Mucosa of gallbladder (tissue), 1 donor: ENCODE measurements at regions not wholly inside any gene's neighbourhood (a gene's known extent, or its start where the extent isn't known, plus 50 kb on each side); places are given as distances from the start of the nearest gene placed in this dataset.

Source experiments
- DNase-seq: peaks from one replicate; pipeline ENCODE4 v3.0.0-alpha.2; 2020; ENCODE audit warnings: low spot score
- donor health status: DM: no; HTN: no; CAD: no.

DNA sequence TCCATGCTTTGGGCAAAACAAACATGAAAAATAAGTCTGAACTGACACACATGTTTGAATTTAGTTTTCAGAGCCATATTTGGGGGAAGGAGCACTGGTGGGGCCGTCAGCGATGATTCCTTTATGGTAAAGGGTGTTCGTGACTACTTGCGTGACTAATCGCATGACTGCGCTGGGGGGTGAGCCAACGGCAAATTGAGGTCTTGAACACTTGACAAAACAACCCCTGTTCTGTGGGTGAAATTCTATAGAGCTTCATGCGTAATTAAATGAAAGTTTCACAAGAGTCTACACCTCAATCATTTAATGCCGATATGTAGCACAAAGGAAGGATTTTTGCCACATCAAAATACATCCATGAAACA, 127.5 kb upstream of the CYP1B1 start:
- DNase-seq: no peak

DNA sequence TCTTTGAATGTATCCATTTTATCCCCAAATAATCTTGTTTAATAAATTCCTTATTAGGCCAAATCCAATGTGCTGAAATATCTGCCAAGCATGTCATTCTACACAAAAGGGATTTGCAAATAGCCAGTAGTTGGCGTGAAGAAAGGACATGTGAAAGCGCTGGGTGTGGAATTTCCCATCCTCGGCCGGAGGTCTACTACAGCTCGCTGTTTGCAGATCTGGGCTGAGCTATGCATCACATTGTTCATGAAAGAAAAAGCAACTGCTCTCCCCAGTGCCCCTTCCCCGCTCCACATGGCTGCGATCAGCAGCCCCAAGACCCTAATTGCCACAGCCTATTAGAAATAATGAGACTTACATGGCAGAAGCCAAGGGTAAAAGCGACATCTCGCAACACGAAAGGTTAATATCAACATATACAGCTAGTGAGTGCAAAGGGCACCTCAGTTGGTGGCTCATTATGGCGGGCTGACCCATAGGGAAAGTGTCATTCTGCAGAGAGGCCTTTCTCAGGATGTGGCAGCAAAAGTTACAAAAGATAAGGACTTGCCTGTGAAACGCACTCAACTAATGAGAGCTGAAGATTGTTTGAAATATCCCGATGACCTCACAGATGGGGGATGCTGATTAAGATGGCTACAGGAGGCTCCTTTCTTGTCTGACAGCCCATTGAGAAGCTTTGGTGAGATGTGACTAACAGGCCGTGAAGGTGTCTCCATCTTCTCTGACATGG, 126.9 kb upstream of the CYP1B1 start:
- DNase-seq: no peak

DNA sequence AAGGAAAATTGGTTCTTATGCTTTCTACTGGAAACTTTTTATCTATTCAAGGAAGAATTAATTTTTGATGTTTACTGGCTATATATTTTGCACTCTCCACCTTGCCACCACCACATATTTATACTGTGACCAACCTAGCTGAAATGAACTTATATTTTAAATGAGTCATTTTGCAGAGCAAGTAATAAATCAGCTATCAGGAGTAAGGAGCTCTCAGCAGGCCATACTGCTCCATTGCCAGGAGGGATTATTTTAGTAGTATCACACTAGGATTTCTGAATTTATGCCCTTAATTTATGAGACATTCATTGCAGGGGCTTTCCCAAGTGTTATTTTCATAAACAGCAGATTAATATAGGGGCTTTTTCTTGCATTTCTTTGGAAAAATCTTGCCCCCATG, 125.8 kb upstream of the CYP1B1 start:
- DNase-seq: no peak

DNA sequence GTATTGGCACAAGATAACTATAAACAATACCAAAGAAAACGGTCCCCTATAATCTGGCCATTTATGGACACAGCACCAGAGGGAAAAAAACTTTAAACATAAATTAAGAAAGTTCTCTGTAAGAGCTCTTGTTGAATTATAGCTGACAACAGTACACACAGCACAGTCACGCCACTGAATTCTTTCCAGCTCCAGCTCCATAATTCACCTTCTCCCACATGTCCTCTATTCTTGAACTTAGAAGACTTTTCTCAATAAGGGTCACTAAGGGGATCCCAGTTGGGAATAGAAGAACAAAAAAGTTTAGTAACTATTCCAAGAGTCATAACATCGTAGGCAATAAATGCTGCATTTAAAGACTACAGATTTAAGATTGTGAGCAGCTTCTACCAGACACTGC, 124.6 kb upstream of the CYP1B1 start:
- DNase-seq: no peak

DNA sequence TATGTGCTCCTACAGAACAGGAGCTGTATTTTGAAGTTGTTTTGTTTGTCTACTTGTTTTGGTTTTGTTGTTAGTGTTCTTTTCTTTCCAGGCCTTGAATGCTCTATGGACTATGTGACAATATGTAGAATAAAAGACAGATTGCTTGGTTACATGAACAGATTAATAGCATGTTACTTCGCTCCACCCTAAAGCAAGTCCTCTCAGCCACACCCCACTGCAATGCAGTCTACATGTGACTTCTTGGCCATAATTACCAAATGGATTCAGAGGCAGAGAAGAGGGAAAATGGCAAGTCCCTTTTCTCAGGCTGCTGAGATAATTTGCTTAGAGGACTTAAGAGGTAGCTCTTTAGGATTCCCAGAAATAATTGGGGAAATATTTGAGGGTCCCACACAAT, 123.2 kb upstream of the CYP1B1 start:
- no peak for DNase-seq

DNA sequence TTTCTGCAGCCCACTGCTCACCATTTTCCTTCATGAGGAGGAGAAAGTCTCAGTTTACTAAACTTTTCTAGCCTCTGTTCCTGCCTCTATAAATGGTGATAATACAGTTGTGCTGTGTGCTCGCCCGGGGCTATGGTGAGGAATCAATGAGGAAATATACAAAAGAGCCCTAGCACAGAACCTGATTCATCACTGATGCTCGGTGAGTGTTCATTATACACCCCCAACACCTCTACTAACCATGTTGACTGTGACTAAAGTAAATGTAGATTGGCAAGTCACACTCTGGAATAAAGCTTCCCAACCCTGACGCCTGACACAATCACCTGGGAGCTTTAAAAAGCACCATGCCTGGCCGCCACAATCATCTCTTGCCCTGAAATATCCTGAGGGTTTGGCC, 118.8 kb upstream of the CYP1B1 start:
- no peak for DNase-seq

DNA sequence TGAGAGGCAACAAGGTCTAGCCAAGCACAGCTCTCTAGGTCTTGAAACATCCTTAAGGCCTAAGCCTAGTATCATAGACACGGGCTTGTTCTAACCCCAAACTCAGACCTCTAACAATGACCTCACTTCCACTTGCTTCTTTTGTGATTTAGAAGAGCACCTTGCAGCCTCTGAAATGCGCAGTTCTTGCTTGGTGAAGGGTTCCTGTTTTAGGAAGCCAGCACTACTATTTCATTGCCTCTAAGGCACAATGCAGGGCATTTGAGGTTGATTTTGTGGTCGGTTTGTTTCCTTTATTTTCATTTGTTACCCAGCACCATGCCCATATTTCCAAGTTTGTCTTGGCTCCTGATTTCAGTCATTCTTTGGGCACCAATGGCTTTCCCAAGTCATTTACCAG, 117.0 kb upstream of the CYP1B1 start:
- no peak for DNase-seq

DNA sequence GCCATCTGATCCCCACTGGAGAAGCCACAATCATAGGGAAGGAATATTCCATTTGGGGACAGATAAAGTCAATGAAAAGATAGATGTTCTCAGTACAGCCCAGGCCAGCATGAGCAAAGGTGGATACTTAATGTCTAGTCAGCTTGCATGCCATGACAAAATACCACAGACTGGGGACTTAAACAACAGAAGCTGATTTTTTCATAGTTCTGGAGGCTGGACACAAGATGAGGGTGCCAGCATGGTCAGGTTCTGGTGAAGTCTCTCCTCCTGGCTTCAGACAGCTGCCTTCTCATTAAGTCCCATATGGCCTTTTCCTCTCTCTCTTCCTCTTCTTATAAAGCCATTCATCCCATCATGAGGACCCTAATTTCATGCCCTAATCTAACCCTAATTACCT, 116.1 kb upstream of the CYP1B1 start:
- no peak for DNase-seq

DNA sequence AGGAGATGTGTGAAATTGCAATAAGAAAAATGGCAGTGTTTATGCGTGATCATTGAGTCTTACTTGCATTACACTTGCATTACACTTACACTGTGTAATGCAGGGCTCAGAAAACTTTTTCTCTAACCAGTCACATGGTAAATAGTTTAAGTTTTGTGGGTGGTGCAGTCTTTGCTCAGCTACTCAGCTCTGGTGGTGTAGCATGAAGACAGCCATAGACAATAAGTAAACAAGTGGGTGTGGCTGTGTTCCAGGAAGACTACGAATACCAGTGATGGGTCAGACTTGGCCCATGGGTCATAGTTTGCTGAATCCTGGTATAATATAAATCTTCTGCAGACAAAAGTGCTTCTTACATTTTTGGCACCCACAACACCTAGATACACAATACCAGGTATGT, 115.6 kb upstream of the CYP1B1 start:
- no peak for DNase-seq

DNA sequence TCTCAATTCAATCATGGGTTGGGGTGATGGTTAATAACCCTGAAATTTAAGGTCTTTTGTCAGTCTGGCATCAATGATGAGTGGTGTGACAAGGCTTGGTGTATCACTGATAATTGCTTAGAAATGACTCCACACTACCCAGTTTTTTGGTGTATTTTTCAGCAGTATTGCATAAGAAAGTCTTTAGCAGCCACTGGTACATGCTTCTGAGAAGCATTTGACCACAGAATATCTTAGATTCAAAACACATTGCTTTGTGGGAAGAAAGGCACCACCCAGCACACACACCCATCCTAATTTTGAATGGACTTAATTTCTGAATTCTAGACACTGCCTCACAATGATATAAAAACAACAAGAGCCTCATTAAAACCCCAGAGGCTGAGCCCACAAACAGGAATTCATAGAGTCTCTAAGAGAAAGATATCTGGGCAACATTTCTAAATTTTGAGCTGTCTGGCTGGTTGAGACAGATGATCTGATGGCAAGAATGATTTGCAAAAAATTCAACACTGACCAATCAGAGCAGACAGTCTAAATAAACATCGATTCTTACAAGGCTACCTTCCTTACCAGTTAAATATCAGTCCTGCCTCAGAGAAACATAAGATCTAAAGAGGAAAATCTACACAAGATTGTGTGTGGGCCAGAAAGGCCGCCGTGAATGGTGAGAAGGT, 114.7 kb upstream of the CYP1B1 start:
- DNase-seq: no peak

DNA sequence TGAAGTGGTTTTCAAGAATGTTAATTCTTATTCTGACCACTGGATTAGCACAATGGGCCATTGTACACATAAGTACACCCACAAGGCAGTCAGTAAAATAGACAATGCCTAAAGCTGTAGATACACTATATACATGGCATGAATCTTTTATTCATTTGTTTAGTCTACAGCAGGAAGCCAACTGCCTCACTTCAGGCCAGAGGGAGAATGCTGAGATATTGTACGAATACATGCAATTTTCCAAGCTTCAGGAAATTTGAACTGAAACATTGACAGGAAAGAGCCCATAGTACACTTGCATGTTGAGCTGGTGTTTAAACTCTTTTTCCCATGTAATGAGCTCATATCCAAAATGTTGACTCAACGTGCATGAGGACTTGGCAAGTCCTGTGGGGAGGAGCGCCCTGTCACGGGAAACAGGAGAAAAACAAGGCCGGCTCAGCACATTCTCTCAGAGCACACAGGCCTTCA, 111.6 kb upstream of the CYP1B1 start:
- peak; percentile 71 for DNase-seq

DNA sequence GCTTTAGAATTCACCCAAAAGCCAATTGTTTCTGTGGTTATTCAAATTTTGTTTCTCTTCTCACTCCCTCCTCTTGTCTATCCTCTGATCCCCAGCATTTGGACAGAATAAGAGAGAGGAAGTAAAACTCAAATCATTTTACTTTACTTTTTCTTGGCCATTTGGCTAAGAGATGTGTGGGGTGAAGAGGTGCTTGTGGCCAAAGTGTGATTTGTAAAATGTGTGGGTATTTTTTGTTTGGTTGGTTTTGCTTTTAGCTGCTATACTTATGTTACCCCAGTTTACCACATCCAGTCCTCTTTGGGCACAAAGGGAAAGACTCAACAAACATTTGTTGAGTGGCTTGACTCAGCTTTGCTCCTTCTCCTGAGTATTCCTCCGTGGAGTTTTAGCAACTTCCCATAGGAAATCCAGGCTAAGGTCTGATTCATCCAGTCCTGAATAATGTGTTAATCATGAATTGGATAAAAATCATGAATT, 109.1 kb upstream of the CYP1B1 start:
- no peak for DNase-seq

DNA sequence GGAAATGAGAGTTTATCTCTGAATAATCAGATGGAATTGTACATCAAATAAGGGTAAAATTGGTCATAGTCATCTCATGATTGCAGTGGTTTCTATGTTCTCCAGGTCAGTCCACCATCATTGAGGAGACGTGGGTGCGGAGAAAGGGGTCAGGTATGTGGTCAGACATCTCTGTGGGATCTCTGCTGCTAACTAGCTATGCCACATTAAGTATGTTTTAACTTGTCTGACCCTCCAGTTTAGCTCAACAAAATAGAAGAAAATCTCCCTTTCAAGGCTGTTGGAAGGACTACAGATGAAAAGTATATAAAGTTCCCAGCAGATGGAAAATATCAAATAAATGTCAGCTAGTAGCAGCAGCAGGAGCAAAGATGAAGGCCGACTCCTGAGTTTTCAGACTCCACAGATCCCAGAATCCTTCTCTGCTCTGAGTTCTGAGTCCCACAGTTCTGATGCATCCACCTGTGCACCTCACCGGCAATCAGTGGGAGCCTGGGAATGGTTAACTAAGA, 106.6 kb upstream of the CYP1B1 start:
- no peak for DNase-seq

DNA sequence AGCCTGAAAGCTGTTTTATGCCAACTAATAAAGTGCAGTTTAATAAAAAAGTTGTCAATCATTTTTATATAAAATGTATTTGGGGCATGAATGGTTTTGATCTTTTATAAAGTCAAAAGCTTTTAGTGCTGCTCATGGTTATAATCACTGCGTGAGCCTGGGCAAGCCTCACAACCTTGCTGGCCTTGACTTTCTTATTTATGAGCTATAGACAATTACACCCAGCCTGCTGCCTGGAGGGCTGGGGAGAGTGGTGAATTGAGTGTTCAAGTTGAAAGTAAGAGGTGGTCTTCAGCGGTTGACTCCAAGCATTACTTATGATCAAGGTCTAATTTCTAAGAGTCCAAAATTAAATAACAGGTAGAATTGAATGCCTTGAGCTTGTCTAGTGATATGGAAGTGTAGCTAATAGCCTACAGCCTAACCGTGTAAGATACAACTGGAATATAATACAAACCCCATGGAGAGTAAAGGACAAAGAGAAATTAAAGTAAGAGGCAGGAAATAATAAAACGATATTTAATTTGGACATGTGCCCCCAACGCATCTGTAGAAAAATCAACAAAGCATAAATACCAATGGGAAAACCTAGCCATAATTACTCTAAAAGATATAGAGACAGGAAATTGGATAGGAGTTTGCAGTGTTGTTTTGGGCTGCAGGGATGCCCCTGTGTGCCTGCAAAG, 106.0 kb upstream of the CYP1B1 start:
- DNase-seq: no peak

DNA sequence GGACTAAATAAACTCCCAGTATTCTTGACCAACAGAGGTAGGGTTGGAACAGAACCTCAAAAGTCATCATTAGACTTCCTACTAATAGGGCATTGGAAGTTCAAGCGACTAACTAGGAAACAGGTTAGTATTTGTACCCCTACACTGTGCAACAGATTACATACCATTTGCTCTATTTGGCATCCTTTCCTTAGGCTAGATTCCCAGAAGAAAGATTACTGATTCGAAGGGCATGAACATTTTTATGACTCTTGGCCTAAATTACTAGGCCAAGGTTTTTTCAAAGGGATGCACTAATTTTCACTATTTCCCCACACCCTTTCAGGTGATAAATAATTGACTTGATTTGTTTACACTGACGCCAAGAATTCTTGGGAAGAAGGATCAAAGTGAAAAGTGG, 104.8 kb upstream of the CYP1B1 start:
- no peak for DNase-seq

DNA sequence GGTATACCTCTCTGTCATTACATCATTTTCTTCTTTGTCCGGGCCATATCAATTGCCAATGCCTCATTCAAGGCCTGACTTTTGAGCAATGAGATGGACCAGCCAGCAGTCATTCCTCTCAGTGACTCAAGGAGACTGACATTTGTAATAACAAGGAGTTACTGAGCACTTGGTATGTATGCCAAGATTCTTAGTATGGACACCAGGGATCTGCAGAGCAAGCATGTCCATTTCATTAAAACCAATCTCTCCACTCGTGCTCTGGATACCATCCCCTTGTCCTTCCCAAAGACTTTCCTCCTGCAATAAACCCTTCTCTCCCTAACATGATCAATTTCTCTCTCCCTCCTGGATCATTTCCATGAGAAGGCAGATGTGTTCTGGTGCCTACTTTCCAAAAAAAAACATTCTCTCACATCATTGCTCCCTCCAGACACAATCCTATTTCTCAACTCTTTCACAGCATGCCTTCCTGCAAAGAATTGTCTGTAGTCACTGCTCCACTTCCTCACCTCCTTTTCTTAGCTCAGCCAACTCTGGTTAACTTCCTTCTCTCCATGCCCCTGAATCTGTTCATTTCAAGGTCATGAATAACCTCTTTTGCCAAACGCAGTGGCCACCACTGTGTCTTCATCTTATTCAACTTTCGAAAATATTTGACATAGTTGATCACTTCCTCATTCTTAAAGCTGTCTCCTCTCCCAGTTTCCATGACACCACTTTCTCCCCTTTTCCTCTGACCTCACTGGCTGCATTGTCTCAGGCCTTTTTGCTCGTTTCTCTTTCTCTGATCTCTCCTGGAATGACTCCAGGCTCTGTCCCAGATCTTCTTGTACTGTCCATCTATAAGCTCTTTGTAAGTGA, 102.8 kb upstream of the CYP1B1 start:
- peak; percentile 49 for DNase-seq

DNA sequence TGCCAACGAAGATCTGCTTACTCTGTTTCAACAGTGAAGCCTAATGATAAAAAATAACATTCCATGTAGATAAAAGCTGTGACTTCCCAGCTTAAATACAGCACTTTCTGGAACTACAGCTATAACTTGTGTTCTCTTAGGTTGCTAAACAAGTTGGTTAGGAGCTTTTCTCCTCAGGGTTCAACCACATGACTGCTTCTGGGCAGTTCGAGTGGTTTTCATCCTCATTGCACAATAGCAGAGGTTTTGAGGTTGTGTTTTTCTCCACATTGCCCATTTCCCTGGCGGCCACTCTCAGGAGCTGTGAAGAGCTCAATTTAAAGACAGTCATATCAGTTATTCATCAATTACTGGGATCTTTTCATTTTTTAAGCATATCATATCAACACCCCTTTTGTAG, 102.2 kb upstream of the CYP1B1 start:
- DNase-seq: peak; percentile 52

DNA sequence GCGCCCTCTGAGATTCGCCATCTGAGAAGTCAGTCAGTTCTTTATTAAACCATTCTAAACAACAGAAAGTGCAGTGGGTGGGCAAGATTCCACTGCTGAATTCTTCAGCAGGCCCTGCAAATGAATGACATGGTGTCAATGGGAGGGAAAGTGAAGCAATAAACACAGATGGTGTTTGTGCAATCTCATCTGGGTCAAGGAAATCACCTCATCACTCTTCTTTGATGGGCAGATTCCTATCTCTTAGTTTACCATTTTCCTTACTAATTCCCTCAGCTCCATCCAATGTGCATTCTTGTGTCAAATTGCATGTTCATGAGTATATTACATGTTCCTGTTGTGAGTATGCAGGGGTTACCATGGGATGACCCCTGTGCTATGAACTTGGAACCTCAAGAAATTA, 100.7 kb upstream of the CYP1B1 start:
- DNase-seq: no peak

DNA sequence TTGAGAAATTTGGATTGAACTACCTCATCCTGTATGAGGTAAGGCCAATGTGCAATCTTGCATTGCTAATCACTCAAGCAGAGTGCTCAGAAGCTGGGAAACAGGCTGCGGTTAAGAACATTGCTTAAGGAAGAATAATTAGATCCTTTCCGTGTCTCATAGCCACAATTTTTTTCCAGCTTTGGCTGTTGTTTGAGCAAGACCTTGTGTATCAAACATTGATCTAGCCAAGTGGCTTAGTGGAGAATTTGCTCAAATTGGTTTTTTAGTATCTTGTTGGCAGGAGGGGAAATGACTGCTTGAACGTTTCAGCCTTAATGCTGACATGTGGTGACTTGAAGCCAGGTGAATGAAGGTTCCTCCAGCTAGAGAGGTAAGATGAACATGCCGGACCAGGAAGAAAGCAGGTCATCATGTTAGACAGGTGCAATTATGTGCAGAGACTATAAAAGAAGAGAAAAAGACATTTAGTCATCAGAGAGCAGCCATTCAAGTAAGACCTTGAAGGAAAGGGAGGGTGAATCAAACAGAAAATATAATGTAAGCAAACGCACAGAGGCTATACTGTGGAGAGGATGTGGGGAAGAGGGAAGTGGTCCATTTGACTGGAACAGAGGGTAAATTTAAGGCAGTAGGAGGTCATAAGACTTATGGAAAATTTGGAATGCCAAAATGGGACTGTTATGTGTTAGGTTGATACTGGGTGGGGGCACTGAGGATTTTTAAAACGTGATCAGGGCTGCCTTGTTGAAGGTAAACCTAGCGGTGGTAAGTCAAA, 98.9 kb upstream of the CYP1B1 start:
- DNase-seq: no peak

DNA sequence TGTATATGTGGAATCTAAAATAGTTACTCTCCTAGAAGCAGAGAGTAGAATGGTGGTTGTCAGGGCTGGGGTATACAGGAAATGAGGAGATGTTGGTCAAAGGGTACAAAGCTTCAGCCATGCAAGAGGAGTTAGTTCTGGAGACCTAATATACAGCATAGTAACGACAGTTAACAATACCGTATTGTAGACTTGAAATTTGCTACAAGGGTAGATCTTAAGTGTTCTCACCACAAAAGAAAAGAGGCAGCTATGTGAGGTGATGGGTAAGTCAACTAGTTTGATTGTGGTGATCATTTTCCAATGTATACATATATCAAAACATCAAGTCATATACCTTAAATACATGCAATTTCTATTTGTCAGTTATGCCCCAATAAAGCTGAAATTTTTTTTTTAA, 98.2 kb upstream of the CYP1B1 start:
- no peak for DNase-seq

DNA sequence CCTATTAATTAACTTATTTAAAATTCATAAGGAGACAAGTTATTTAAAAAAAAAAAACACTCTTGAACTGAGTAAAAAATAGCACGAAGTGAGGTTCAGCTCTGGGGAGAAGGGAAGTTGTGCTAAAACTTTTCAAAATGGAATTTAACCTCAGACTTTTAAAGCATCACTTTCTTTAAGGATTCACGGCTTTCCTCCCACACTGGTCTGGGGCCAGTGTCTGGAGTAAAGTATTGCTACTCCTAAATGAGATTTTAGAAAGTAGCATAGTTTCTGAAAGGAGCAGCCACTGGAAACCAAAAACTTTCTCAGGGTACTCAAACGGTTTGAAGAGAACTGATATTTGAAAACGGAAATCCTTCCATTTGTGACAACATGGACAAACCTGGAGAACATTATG, 97.7 kb upstream of the CYP1B1 start:
- no peak for DNase-seq
